ENCODE measurements at regions not wholly inside any gene's neighbourhood (a gene's known extent, or its start where the extent isn't known, plus 50 kb on each side); places are given as distances from the start of the nearest gene placed in this dataset.

- Histone ChIP-seq H4K20me1 (ENCODE audit: low read depth, low read length) (no peaks in the 10 kb centered on the region), H3K4me3 (ENCODE audit: insufficient read depth, low read length, poor library complexity, severe bottlenecking) (no peak overlapping the region), H3K9ac (ENCODE audit: low read length) (no peak overlapping the region), H3K4me2 (ENCODE audit: low read depth, low read length, poor library complexity, severe bottlenecking) (no peak overlapping the region), H3K27ac (ENCODE audit: low read depth, low read length) (no peak overlapping the region), H3F3A (ENCODE audit: insufficient read depth) (no peaks in the 10 kb centered on the region), H2AFZ (ENCODE audit: low read depth, low read length, severe bottlenecking) (no peak overlapping the region), H3K9me3 (ENCODE audit: insufficient read depth, low read length) (no peaks in the 10 kb centered on the region), H3K79me2 (ENCODE audit: insufficient read depth, low read length) (no peaks in the 10 kb centered on the region), H3K9me2 (replicated peaks; ENCODE audit: insufficient read depth, low read length) (no peaks in the 10 kb centered on the region), H3K36me3 (ENCODE audit: low read length) (no peaks in the 10 kb centered on the region), H3K27me3 (ENCODE audit: low read length) (no peaks in the 10 kb centered on the region)
- TF ChIP-seq CTCF (IDR thresholded peaks at IDR 0.05; ENCODE audit: insufficient read depth, low read length, poor library complexity, severe bottlenecking) (no peak), EZH2phosphoT487 (conservative IDR thresholded peaks at IDR 0.05; ENCODE audit: low read length) (no peak)
These were observed 147.1 kb downstream of the NHLRC3 start for GRCh38 chr13:39185326-39185725.

- Histone ChIP-seq H3K4me2 (ENCODE audit: low read depth, low read length, poor library complexity, severe bottlenecking) (no peak overlapping the region), H3F3A (ENCODE audit: insufficient read depth) (no peaks in the 10 kb centered on the region)
- no peak for TF ChIP-seq CTCF (IDR thresholded peaks at IDR 0.05; ENCODE audit: insufficient read depth, low read length, poor library complexity, severe bottlenecking)
- no peak for TF ChIP-seq EZH2phosphoT487 (conservative IDR thresholded peaks at IDR 0.05; ENCODE audit: low read length)
These were observed 148.1 kb downstream of the NHLRC3 start for GRCh38 chr13:39186205-39186875.

GRCh38 chr13:39189778-39190177 lies 151.5 kb downstream of the NHLRC3 start:
- TF ChIP-seq CTCF (IDR thresholded peaks at IDR 0.05; ENCODE audit: insufficient read depth, low read length, poor library complexity, severe bottlenecking) (no peak), EZH2phosphoT487 (conservative IDR thresholded peaks at IDR 0.05; ENCODE audit: low read length) (no peak)
- Histone ChIP-seq H3F3A (ENCODE audit: insufficient read depth) (no peaks in the 10 kb centered on the region), H3K9me2 (replicated peaks; ENCODE audit: insufficient read depth, low read length) (no peaks in the 10 kb centered on the region), H3K4me2 (ENCODE audit: low read depth, low read length, poor library complexity, severe bottlenecking) (no peak overlapping the region), H3K27me3 (ENCODE audit: low read length) (no peaks in the 10 kb centered on the region), H4K20me1 (ENCODE audit: low read depth, low read length) (no peaks in the 10 kb centered on the region), H3K79me2 (ENCODE audit: insufficient read depth, low read length) (no peaks in the 10 kb centered on the region), H3K9ac (ENCODE audit: low read length) (no peak overlapping the region), H3K27ac (ENCODE audit: low read depth, low read length) (no peak overlapping the region), H3K4me3 (ENCODE audit: insufficient read depth, low read length, poor library complexity, severe bottlenecking) (no peak overlapping the region), H2AFZ (ENCODE audit: low read depth, low read length, severe bottlenecking) (no peak overlapping the region), H3K36me3 (ENCODE audit: low read length) (no peaks in the 10 kb centered on the region), H3K9me3 (ENCODE audit: insufficient read depth, low read length) (no peaks in the 10 kb centered on the region)

More at GRCh38 chr13:39186205-39186875, 148.1 kb downstream of the NHLRC3 start:
- Histone ChIP-seq H3K79me2 (ENCODE audit: insufficient read depth, low read length) (no peaks in the 10 kb centered on the region), H3K9me3 (ENCODE audit: insufficient read depth, low read length) (no peaks in the 10 kb centered on the region), H3K36me3 (ENCODE audit: low read length) (no peaks in the 10 kb centered on the region), H3K27ac (ENCODE audit: low read depth, low read length) (no peak overlapping the region), H4K20me1 (ENCODE audit: low read depth, low read length) (no peaks in the 10 kb centered on the region), H3K9me2 (replicated peaks; ENCODE audit: insufficient read depth, low read length) (no peaks in the 10 kb centered on the region), H3K27me3 (ENCODE audit: low read length) (no peaks in the 10 kb centered on the region), H3K4me3 (ENCODE audit: insufficient read depth, low read length, poor library complexity, severe bottlenecking) (no peak overlapping the region), H3K9ac (ENCODE audit: low read length) (no peak overlapping the region), H2AFZ (ENCODE audit: low read depth, low read length, severe bottlenecking) (no peak overlapping the region)

Measured in SU-DHL-6 (cell line).